ENCODE measurements at regions not wholly inside any gene's neighbourhood (a gene's known extent, or its start where the extent isn't known, plus 50 kb on each side); places are given as distances from the start of the nearest gene placed in this dataset.

DNA sequence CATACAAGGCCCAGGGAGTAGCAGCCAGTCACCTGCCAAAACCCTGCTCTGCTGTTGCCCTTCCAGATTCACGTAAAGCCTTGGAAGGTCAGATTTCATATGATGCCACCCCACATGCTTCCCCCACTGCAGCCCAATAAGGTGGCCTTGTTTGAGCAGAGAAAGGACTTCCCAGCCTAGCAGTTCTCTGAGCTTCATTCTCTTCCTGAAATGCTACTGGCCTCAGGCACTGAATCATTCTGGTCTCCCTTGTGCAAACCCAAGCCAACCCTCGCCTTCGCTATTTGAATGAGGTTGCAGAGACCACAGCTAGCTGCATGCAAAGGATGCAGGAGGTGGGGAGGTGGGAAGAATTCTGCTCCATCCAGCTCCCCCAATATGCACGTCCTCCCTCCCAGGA, 60.3 kb upstream of the PLXNA4 start:
- H3K4me1 ChIP-seq (replicated peaks): no peaks in the 10 kb centered on the region
- no peak overlapping the region for H3K27ac ChIP-seq
- no peaks in the 10 kb centered on the region for H3K9me3 ChIP-seq
- intact Hi-C loops (cut with DNase I): no loop called here
- H3K36me3 ChIP-seq: no peaks in the 10 kb centered on the region
- WGBS: 82% methylated on average over 4 of the region's 4 CpGs
- H3K27me3 ChIP-seq (replicated peaks; ENCODE audit: insufficient read depth): no peaks in the 10 kb centered on the region
- no peak for DNase-seq (ENCODE audit: low spot score)
- no peak for TF ChIP-seq CTCF (IDR thresholded peaks at IDR 0.05)
- no peak for TF ChIP-seq POLR2AphosphoS5 (IDR thresholded peaks at IDR 0.05)
- TF ChIP-seq POLR2A (IDR thresholded peaks at IDR 0.05): no peak
- no peak overlapping the region for H3K4me3 ChIP-seq

GRCh38 chr7:132635127-132635526, 58.9 kb upstream of the PLXNA4 start:
- H3K4me3 ChIP-seq: no peak overlapping the region
- no peak for TF ChIP-seq POLR2AphosphoS5 (IDR thresholded peaks at IDR 0.05)
- no peak for TF ChIP-seq POLR2A (IDR thresholded peaks at IDR 0.05)
- TF ChIP-seq CTCF (IDR thresholded peaks at IDR 0.05): no peak
- intact Hi-C loops (cut with DNase I): no loop called here
- no peak overlapping the region for H3K27ac ChIP-seq
- no peak for DNase-seq (ENCODE audit: low spot score)
- WGBS: 91% methylated on average over 4 of the region's 4 CpGs
- no peaks in the 10 kb centered on the region for H3K27me3 ChIP-seq (replicated peaks; ENCODE audit: insufficient read depth)
- no peaks in the 10 kb centered on the region for H3K36me3 ChIP-seq
- no peaks in the 10 kb centered on the region for H3K9me3 ChIP-seq
- no peaks in the 10 kb centered on the region for H3K4me1 ChIP-seq (replicated peaks)

DNA sequence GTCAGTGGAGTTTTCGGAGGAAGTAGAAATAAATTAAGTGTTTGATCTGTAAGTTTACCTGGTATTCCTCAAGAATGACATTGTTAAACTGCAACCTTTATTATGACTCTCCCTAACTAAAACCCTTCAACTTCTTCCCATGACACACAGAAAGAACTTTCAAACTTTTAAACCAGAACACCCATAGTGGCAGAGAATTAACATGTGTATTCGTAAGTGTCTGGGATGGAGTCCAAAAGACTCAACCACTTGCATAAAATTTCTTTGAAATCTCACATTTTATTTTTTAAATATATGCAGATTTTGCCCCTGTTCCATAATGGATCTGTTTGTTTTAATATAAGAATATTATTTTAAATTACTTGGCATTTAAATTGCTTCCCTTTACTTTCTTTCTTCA, 54.6 kb upstream of the PLXNA4 start:
- H3K27ac ChIP-seq: no peak overlapping the region
- H3K9me3 ChIP-seq: no peaks in the 10 kb centered on the region
- no peaks in the 10 kb centered on the region for H3K27me3 ChIP-seq (replicated peaks; ENCODE audit: insufficient read depth)
- 84% methylated on average over 2 of the region's 2 CpGs for WGBS
- DNase-seq (ENCODE audit: low spot score): no peak
- intact Hi-C loops (cut with DNase I): no loop called here
- no peaks in the 10 kb centered on the region for H3K36me3 ChIP-seq
- no peak for TF ChIP-seq CTCF (IDR thresholded peaks at IDR 0.05)
- no peak for TF ChIP-seq POLR2AphosphoS5 (IDR thresholded peaks at IDR 0.05)
- TF ChIP-seq POLR2A (IDR thresholded peaks at IDR 0.05): no peak
- no peak overlapping the region for H3K4me3 ChIP-seq
- no peaks in the 10 kb centered on the region for H3K4me1 ChIP-seq (replicated peaks)

All from prostate gland (tissue), 2 donors.